Astrocyte (in vitro differentiated cells and primary cell): ENCODE measurements at regions not wholly inside any gene's neighbourhood (a gene's known extent, or its start where the extent isn't known, plus 50 kb on each side); places are given as distances from the start of the nearest gene placed in this dataset.

Experiments used
- EZH2 ChIP-seq: IDR thresholded peaks from 2 replicates; pipeline ENCODE4 v1.6.1; 2012; ENCODE audit warnings: mild to moderate bottlenecking, low read length, inconsistent platforms; ENCODE audit not compliant: insufficient read depth
- TF ChIP-seq, protein P1 (sequence below): IDR thresholded peaks from 2 replicates; pipeline ENCODE4 v1.5.1; 2011; ENCODE audit warnings: low read depth, mild to moderate bottlenecking, inconsistent platforms, low read length, moderate library complexity; ENCODE audit not compliant: insufficient read depth

DNA sequence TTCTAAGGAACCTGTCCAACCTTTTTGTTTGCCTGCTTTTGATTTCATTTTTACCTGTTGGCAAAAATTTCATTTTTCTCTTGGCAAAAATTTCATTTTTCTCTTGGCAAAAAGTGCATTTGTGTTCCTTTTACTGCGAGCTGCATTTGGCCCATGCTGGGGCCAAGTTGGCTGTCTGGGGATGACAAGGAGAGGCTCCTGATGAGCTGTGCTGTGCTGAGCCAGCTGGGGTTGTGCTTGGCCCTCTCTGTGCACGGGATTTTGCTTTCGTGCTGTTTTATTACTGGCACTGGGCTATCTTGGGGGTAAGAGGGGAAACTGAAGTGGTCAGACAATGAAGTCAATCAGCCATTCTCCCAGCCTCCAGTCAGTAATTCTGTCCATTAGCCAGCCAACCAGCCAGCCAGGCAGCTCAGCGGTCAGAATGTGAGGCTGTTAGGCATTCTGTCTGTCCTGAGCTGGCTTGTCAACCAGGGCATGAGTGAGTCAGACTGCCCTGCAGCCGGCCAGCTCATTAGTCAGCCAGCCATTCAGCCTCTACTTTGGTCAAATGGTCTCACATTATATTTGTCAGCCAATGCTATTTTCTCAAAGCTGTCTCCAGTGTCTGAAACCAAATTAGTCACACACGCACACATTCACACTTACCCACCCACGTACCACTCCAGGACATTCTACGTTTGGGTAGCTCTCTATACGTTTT, 56.9 kb upstream of the PRPS1 start:
- TF ChIP-seq, protein P1, sequence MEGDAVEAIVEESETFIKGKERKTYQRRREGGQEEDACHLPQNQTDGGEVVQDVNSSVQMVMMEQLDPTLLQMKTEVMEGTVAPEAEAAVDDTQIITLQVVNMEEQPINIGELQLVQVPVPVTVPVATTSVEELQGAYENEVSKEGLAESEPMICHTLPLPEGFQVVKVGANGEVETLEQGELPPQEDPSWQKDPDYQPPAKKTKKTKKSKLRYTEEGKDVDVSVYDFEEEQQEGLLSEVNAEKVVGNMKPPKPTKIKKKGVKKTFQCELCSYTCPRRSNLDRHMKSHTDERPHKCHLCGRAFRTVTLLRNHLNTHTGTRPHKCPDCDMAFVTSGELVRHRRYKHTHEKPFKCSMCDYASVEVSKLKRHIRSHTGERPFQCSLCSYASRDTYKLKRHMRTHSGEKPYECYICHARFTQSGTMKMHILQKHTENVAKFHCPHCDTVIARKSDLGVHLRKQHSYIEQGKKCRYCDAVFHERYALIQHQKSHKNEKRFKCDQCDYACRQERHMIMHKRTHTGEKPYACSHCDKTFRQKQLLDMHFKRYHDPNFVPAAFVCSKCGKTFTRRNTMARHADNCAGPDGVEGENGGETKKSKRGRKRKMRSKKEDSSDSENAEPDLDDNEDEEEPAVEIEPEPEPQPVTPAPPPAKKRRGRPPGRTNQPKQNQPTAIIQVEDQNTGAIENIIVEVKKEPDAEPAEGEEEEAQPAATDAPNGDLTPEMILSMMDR, result no peak
- no peak for TF ChIP-seq EZH2
